ENCODE measurements at regions not wholly inside any gene's neighbourhood (a gene's known extent, or its start where the extent isn't known, plus 50 kb on each side); places are given as distances from the start of the nearest gene placed in this dataset.
"Not testable (repeated sequence)": the region's sequence is repeated elsewhere in the genome, so short reads cannot be mapped to it uniquely, and the experiment has no call there.

DNA sequence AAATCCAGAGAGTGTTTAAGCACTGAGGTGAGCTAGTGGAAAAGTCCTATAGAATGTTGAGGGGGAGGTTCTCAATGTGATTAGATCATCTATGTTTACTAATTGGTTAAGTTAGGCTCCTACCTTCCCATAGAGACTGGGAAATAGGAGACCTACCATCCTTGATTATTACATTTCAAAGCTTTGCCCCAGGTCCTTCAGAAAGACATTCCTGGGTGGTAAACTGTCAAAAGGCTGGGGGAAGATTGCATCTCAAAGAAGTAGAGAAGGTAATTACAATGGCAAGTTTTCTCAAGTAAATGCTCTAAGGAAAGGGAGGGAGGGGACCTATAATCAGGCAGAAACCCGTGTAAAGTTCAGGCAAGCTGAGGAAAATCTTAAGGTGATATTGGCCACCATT lies 247.8 kb upstream of the SMIM30 start:
- no peaks in the 10 kb centered on the region for H3K36me3 ChIP-seq (replicated peaks)
- no peak for DNase-seq
- TF ChIP-seq, protein P1, sequence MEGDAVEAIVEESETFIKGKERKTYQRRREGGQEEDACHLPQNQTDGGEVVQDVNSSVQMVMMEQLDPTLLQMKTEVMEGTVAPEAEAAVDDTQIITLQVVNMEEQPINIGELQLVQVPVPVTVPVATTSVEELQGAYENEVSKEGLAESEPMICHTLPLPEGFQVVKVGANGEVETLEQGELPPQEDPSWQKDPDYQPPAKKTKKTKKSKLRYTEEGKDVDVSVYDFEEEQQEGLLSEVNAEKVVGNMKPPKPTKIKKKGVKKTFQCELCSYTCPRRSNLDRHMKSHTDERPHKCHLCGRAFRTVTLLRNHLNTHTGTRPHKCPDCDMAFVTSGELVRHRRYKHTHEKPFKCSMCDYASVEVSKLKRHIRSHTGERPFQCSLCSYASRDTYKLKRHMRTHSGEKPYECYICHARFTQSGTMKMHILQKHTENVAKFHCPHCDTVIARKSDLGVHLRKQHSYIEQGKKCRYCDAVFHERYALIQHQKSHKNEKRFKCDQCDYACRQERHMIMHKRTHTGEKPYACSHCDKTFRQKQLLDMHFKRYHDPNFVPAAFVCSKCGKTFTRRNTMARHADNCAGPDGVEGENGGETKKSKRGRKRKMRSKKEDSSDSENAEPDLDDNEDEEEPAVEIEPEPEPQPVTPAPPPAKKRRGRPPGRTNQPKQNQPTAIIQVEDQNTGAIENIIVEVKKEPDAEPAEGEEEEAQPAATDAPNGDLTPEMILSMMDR (IDR thresholded peaks at IDR 0.05; ENCODE audit: low read depth, low read length, missing control alignments), result no peak

GRCh38 chr7:113349339-113349738 lies 231.0 kb upstream of the SMIM30 start:
- in situ Hi-C loops (cut with HindIII; ENCODE audit: low pct_ligation_motif_present, low sequenced_read_pairs), result no loop called here
- H3K4me3 ChIP-seq (ENCODE audit: low read depth, low read length), result no peak overlapping the region
- H3K36me3 ChIP-seq (replicated peaks), result no peaks in the 10 kb centered on the region
- TF ChIP-seq, protein P1 (IDR thresholded peaks at IDR 0.05; ENCODE audit: low read depth, low read length, missing control alignments), result no peak
- no peak overlapping the region for H3K27ac ChIP-seq
- no peak for DNase-seq
- H3K27me3 ChIP-seq (replicated peaks), result no peaks in the 10 kb centered on the region

More for the DNA sequence above, 247.8 kb upstream of the SMIM30 start:
- Histone ChIP-seq H3K27ac (no peak overlapping the region), H3K4me3 (ENCODE audit: low read depth, low read length) (no peak overlapping the region), H3K27me3 (replicated peaks) (no peaks in the 10 kb centered on the region)
- in situ Hi-C loops (cut with HindIII; ENCODE audit: low pct_ligation_motif_present, low sequenced_read_pairs), result no loop called here

GRCh38 chr7:113339661-113340060 lies 221.3 kb upstream of the SMIM30 start:
- Histone ChIP-seq H3K27ac (no peak overlapping the region), H3K4me3 (ENCODE audit: low read depth, low read length) (no peak overlapping the region), H3K27me3 (replicated peaks) (no peaks in the 10 kb centered on the region), H3K36me3 (replicated peaks) (no peaks in the 10 kb centered on the region)
- in situ Hi-C loops (cut with HindIII; ENCODE audit: low pct_ligation_motif_present, low sequenced_read_pairs), result no loop called here
- TF ChIP-seq, protein P1 (IDR thresholded peaks at IDR 0.05; ENCODE audit: low read depth, low read length, missing control alignments), result no peak
- DNase-seq, result no peak

DNA sequence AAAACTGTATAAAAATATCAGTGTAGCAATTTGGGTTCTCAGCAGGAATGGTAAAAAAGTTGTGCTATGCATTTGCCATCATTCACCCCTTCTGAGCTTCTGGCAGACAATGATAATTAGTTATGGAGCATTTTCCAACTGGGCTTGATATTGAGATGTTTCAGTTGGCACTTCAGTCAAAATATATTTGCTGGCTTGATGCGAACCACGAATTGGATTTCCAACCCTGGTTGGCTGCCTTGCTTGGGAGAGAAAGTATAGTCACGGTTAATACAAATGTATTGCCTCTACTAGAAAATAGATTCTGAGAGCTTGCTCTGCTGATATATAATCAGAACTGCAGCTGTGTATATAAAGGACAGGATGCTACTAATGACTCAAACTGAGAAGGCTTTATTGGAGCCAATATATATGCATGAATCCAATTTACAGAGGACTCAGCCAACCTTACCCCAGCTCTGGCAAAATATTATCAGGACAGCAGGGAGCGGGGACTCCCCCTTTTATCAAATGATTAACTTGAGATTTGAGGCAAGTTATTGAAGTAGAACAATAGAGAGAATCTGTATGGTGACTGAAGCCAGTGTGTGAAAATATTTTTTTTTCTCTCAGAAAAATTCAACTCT lies 219.8 kb upstream of the SMIM30 start:
- no peak overlapping the region for H3K4me3 ChIP-seq (ENCODE audit: low read depth, low read length)
- in situ Hi-C loops (cut with HindIII; ENCODE audit: low pct_ligation_motif_present, low sequenced_read_pairs), result no loop called here
- no peaks in the 10 kb centered on the region for H3K36me3 ChIP-seq (replicated peaks)
- no peak overlapping the region for H3K27ac ChIP-seq
- no peaks in the 10 kb centered on the region for H3K27me3 ChIP-seq (replicated peaks)
- DNase-seq, result no peak
- TF ChIP-seq, protein P1 (IDR thresholded peaks at IDR 0.05; ENCODE audit: low read depth, low read length, missing control alignments), result no peak

DNA sequence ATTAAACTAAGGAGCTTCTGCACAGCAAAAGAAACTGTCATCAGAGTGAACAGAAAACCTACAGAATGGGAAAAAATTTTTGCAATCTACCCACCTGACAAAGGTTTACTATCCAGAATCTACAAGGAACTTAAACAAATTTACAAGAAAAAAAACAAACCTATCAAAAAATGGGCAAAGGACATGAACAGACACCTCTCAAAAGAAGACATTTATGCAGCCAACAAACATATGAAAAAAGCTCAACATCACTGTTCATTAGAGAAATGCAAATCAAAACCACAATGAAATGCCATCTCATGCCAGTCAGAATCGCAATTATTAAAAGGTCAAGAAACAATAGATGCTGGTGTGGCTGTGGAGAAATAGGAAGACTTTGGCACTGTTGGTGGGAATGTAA lies 218.5 kb upstream of the SMIM30 start:
- H3K27ac ChIP-seq; H3K36me3 ChIP-seq (replicated peaks); H3K27me3 ChIP-seq (replicated peaks); in situ Hi-C loops (cut with HindIII; ENCODE audit: low pct_ligation_motif_present, low sequenced_read_pairs); H3K4me3 ChIP-seq (ENCODE audit: low read depth, low read length); DNase-seq: not testable (repeated sequence)

- Histone ChIP-seq H3K27ac (no peak overlapping the region), H3K4me3 (ENCODE audit: low read depth, low read length) (no peak overlapping the region), H3K36me3 (replicated peaks) (no peaks in the 10 kb centered on the region), H3K27me3 (replicated peaks) (no peaks in the 10 kb centered on the region)
- in situ Hi-C loops (cut with HindIII; ENCODE audit: low pct_ligation_motif_present, low sequenced_read_pairs), result no loop called here
- no peak for DNase-seq
- TF ChIP-seq, protein P1 (IDR thresholded peaks at IDR 0.05; ENCODE audit: low read depth, low read length, missing control alignments), result no peak
Observed at GRCh38 chr7:113331155-113331898, 213.0 kb upstream of the SMIM30 start.

All from brain microvascular endothelial cell (primary cell).